ENCODE measurements at regions not wholly inside any gene's neighbourhood (a gene's known extent, or its start where the extent isn't known, plus 50 kb on each side); places are given as distances from the start of the nearest gene placed in this dataset.

DNA sequence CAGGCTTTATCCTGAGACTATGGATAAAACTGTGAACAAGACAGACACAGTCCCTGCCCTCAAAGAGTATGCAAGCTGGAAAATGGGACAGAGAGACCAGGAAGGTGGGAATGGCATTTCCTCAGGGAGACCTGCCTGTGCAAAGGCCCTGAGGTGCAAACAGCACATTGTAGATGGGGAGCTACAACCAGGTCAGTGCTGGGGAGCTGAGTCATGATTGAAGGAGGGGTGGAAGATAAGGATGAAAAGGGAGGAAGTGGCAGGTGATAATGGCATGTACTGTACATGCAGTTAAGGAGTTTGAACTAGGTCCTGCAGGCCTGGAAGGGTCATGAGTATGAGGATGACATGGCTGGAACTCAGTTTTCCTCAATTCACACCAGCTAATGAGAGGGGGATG is 75.5 kb upstream of the BOD1 start (continued):
- TF ChIP-seq NR2F6 (CRISPR knock-in tag; IDR thresholded peaks at IDR 0.05) (no peak), ZKSCAN8 (CRISPR knock-in tag; IDR thresholded peaks at IDR 0.05) (no peak), ZNF589 (CRISPR knock-in tag; IDR thresholded peaks at IDR 0.05; ENCODE audit: low read depth) (no peak), SP2 (IDR thresholded peaks at IDR 0.05; ENCODE audit: extremely low read depth, low read depth, low read length, poor library complexity, severe bottlenecking) (no peak), MED1 (CRISPR knock-in tag; IDR thresholded peaks at IDR 0.05; ENCODE audit: borderline replicate concordance) (no peak), ZNF143 (CRISPR knock-in tag; IDR thresholded peaks at IDR 0.05) (no peak), ZNF384 (IDR thresholded peaks at IDR 0.05; ENCODE audit: low read depth, low read length) (no peak), NCOA2 (IDR thresholded peaks at IDR 0.05; ENCODE audit: partially characterized antibody in 2 of 2) (no peak), FOXM1 (IDR thresholded peaks at IDR 0.05; ENCODE audit: low read depth) (peak; percentile 46; the same call in 1 of the 2 replicates), FOXM1 (CRISPR knock-in tag; IDR thresholded peaks at IDR 0.05; ENCODE audit: low read depth) (no peak), ZNF436 (CRISPR knock-in tag; IDR thresholded peaks at IDR 0.05) (no peak), ZC3H4 (CRISPR knock-in tag; IDR thresholded peaks at IDR 0.05; ENCODE audit: borderline replicate concordance) (no peak), ETV5 (CRISPR knock-in tag; IDR thresholded peaks at IDR 0.05; ENCODE audit: low read depth) (no peak), MEF2D (tag; conservative IDR thresholded peaks at IDR 0.05; ENCODE audit: low read depth) (no peak), RCOR1 (IDR thresholded peaks at IDR 0.05; ENCODE audit: borderline replicate concordance in 1 of 2, low read depth in 2 of 2, low read length in 2 of 2) (peak in 1 of 2 experiments; percentile 95; a peak in 2 of 4 replicates), ZBTB17 (CRISPR knock-in tag; IDR thresholded peaks at IDR 0.05) (no peak), ZNF282 (CRISPR knock-in tag; IDR thresholded peaks at IDR 0.05) (no peak), XRCC4 (IDR thresholded peaks at IDR 0.05; ENCODE audit: extremely low read depth, insufficient read depth, insufficient read length) (no peak), SRSF9 (IDR thresholded peaks at IDR 0.05; ENCODE audit: borderline replicate concordance, low read depth, low read length) (no peak), EP400 (IDR thresholded peaks at IDR 0.05) (peak; percentile 15; the same call in 1 of the 2 replicates), ETS2 (tag; IDR thresholded peaks at IDR 0.05; ENCODE audit: borderline replicate concordance, poor library complexity, severe bottlenecking) (no peak), OTX1 (CRISPR knock-in tag; IDR thresholded peaks at IDR 0.05) (no peak), GABPB1 (CRISPR knock-in tag; IDR thresholded peaks at IDR 0.05) (no peak), TEAD2 (tag; IDR thresholded peaks at IDR 0.05) (no peak), RBM34 (IDR thresholded peaks at IDR 0.05; ENCODE audit: borderline replicate concordance, insufficient read depth, low read length) (no peak)
- TF ChIP-seq, protein P1, sequence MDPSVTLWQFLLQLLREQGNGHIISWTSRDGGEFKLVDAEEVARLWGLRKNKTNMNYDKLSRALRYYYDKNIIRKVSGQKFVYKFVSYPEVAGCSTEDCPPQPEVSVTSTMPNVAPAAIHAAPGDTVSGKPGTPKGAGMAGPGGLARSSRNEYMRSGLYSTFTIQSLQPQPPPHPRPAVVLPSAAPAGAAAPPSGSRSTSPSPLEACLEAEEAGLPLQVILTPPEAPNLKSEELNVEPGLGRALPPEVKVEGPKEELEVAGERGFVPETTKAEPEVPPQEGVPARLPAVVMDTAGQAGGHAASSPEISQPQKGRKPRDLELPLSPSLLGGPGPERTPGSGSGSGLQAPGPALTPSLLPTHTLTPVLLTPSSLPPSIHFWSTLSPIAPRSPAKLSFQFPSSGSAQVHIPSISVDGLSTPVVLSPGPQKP (CRISPR knock-in tag; IDR thresholded peaks at IDR 0.05): no peak
- TF ChIP-seq, protein P2, sequence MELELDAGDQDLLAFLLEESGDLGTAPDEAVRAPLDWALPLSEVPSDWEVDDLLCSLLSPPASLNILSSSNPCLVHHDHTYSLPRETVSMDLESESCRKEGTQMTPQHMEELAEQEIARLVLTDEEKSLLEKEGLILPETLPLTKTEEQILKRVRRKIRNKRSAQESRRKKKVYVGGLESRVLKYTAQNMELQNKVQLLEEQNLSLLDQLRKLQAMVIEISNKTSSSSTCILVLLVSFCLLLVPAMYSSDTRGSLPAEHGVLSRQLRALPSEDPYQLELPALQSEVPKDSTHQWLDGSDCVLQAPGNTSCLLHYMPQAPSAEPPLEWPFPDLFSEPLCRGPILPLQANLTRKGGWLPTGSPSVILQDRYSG (tag; conservative IDR thresholded peaks at IDR 0.05; ENCODE audit: low read depth): no peak
- TF ChIP-seq, protein P3, sequence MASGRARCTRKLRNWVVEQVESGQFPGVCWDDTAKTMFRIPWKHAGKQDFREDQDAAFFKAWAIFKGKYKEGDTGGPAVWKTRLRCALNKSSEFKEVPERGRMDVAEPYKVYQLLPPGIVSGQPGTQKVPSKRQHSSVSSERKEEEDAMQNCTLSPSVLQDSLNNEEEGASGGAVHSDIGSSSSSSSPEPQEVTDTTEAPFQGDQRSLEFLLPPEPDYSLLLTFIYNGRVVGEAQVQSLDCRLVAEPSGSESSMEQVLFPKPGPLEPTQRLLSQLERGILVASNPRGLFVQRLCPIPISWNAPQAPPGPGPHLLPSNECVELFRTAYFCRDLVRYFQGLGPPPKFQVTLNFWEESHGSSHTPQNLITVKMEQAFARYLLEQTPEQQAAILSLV (tag; IDR thresholded peaks at IDR 0.05): no peak
- TF ChIP-seq, protein P4, sequence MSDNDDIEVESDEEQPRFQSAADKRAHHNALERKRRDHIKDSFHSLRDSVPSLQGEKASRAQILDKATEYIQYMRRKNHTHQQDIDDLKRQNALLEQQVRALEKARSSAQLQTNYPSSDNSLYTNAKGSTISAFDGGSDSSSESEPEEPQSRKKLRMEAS (CRISPR knock-in tag; IDR thresholded peaks at IDR 0.05): no peak

All from K562 (cell line).